GM12878 (cell line): ENCODE measurements at regions not wholly inside any gene's neighbourhood (a gene's known extent, or its start where the extent isn't known, plus 50 kb on each side); places are given as distances from the start of the nearest gene placed in this dataset.

Source experiments
- ATAC-seq: fragments of 200-7000 bp; cut with Tn5 transposase; 3 replicates; pipeline ENCODE4 v1.9.1; 2020; ENCODE audit warnings: mild to moderate bottlenecking, moderate library complexity
- BruUV-seq: library from RNA; stranded (reverse); fragments of 400-500 nt; replicated peaks from 2 replicates; lab custom pipeline; 2021; lab: Mats Ljungman, UMichigan
- CTCF ChIA-PET: fragments of 300-600 bp; sonication (Branson Sonifier 250); formaldehyde crosslinking; extraction: SDS; loops from one replicate; lab custom pipeline; 2021; ENCODE audit warnings: inconsistent platforms; lab: Yijun Ruan, JAX
- POLR2A ChIA-PET: fragments of 350-600 bp; formaldehyde crosslinking; extraction: SDS; loops from one replicate; lab custom pipeline; 2021; ENCODE audit warnings: inconsistent platforms; lab: Charles Lee
- RAD21 ChIA-PET: fragments of 300-600 bp; sonication (Branson Sonifier 250); formaldehyde crosslinking; loops from one replicate; lab custom pipeline; 2023; ENCODE audit warnings: antibody characterized with exemption; ENCODE audit not compliant: unreplicated experiment; lab: Charles Lee
- SMC1A ChIA-PET: fragments of 300-600 bp; sonication (Branson Sonifier 250); formaldehyde crosslinking; loops from one replicate; lab custom pipeline; 2023; ENCODE audit not compliant: unreplicated experiment, uncharacterized antibody; lab: Charles Lee
- DNase-seq: peaks from one replicate; pipeline ENCODE4 v3.0.0-alpha.2; 2011; ENCODE audit warnings: low read depth, low spot score
- FAIRE-seq: peaks from 3 replicates; lab custom pipeline; 2011; peaks lifted over from hg19 to GRCh38; lab: Jason Lieb, UNC
- H2AFZ ChIP-seq: 2 replicates; pipeline ENCODE4 v1.6.0; 2011; ENCODE audit warnings: low read depth, low read length, control low read depth; ENCODE audit not compliant: control insufficient read depth
- H3K27ac ChIP-seq: 2 replicates; pipeline ENCODE4 v1.5.1; 2011; ENCODE audit warnings: control low read depth; ENCODE audit not compliant: control insufficient read depth, insufficient read depth
- H3K27me3 ChIP-seq, 2 experiments: replicated peaks in 1 of 2; 2 replicates each; pipeline versions ENCODE4 v1.6.0 to v1.6.1; 2011; ENCODE audit warnings: low read length in 1 of 2; ENCODE audit not compliant: control insufficient read depth in 2 of 2, insufficient read depth in 2 of 2
- H3K36me3 ChIP-seq, 2 experiments: 2 replicates each; pipeline ENCODE4 v1.5.1; 2011; ENCODE audit warnings: low read length in 1 of 2; ENCODE audit not compliant: control insufficient read depth in 2 of 2, insufficient read depth in 2 of 2
- H3K4me1 ChIP-seq: 2 replicates; pipeline ENCODE4 v1.6.1; 2011; ENCODE audit warnings: mild to moderate bottlenecking, low read length, moderate library complexity, mixed read lengths; ENCODE audit not compliant: control insufficient read depth, insufficient read depth
- H3K4me2 ChIP-seq: 2 replicates; pipeline ENCODE4 v1.6.0; 2011; ENCODE audit warnings: control low read depth; ENCODE audit not compliant: control insufficient read depth, insufficient read depth
- H3K4me3 ChIP-seq: fragments of 200-600 bp; sonication (generic); 2 replicates; pipeline ENCODE4 v1.5.1; 2016
- H3K79me2 ChIP-seq: 2 replicates; pipeline ENCODE4 v1.6.0; 2011; ENCODE audit warnings: low read length; ENCODE audit not compliant: control insufficient read depth, insufficient read depth
- H3K9ac ChIP-seq: 2 replicates; pipeline ENCODE4 v1.8.0; 2011; ENCODE audit warnings: low read length, control low read depth, mixed read lengths; ENCODE audit not compliant: control insufficient read depth, insufficient read depth
- H3K9me3 ChIP-seq: replicated peaks from 3 replicates; pipeline ENCODE4 v1.5.1; 2011; ENCODE audit warnings: mild to moderate bottlenecking, low read length; ENCODE audit not compliant: control insufficient read depth, insufficient read depth
- H4K20me1 ChIP-seq: 2 replicates; pipeline ENCODE4 v1.6.0; 2011; ENCODE audit not compliant: control insufficient read depth, insufficient read depth
- CREB1 ChIP-seq: IDR thresholded peaks from 2 replicates; pipeline ENCODE4 v1.6.1; 2012; ENCODE audit warnings: low read depth, mild to moderate bottlenecking, inconsistent platforms
- KLF5 ChIP-seq: fragments of 450-650 bp; IDR thresholded peaks from 2 replicates; pipeline ENCODE4 v1.6.1; 2014; ENCODE audit warnings: mild to moderate bottlenecking; ENCODE audit not compliant: partially characterized antibody
- NKRF ChIP-seq: fragments of 450-650 bp; conservative IDR thresholded peaks from 2 replicates; pipeline ENCODE4 v1.6.1; 2017; ENCODE audit warnings: mild to moderate bottlenecking, moderate library complexity
- PAX5 ChIP-seq: IDR thresholded peaks from 2 replicates; pipeline ENCODE4 v1.6.1; 2011; ENCODE audit warnings: low read depth, low read length, borderline replicate concordance
- RELB ChIP-seq: fragments of 450-650 bp; IDR thresholded peaks from 2 replicates; pipeline ENCODE4 v1.6.1; 2017; ENCODE audit warnings: low read depth, mild to moderate bottlenecking, moderate library complexity
- SREBF2 ChIP-seq: IDR thresholded peaks from 2 replicates; pipeline ENCODE4 v1.6.1; 2012; ENCODE audit warnings: mild to moderate bottlenecking, low read length
- ZNF24 ChIP-seq: fragments of 450-650 bp; IDR thresholded peaks from 2 replicates; pipeline ENCODE4 v1.6.1; 2017; ENCODE audit warnings: antibody characterized with exemption, mild to moderate bottlenecking
- WGBS: methylation state at CpG from one replicate; pipeline ENCODE4 v1.1.6; 2016; ENCODE audit warnings: low lambda C conversion rate; ENCODE audit not compliant: insufficient replicate concordance, insufficient coverage; ENCODE audit errors: missing lambda C conversion rate; 5-methylcytosine and 5-hydroxymethylcytosine counted together
- in situ Hi-C: fragments of 300-500 bp; cut with MboI; formaldehyde crosslinking; loops from 9 replicates; pipeline ENCODE4 v1.14.3; 2018; ENCODE audit warnings: mixed read lengths
- intact Hi-C: fragments of 100-400 bp; cut with micrococcal nuclease; formaldehyde crosslinking; loops from one replicate; pipeline ENCODE4 v1.14.2; 2022; ENCODE audit not compliant: unreplicated experiment

DNA sequence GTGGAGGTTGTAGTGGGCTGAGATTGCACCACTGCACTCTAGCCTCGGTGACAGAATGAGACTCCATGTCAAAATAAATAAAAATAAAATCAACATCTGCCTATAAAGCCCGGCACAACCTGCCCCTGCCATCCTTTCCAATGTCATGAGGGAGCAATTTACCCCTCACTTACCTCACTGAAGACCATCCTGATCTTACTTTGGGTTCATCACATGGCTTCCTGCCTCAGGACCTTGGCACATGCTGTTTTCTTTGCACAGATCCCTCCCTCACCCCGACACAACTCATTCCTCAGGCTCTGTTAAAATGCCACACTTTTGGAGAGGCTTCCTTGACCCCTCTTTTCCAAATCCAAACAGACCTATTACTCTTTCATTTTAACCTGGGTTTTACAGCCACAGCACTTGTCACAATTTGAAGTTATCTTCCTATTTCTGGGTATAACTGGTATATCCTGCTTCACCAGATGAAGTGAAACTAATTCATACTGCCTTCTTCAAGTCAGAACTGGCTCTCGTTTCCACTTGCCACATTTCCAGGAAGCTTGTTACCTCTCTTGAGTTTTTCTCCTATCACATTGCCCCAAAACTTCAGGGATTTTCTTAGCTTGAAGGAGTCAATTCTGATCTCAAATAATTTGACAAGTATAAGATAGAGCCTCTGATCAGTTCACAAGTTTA is 69.3 kb upstream of the PARD3 start:
- H2AFZ ChIP-seq, result no peak overlapping the region

More for the DNA sequence above, 69.3 kb upstream of the PARD3 start:
- FAIRE-seq, result no peak
- Histone ChIP-seq H3K27ac (no peak overlapping the region), H3K4me2 (no peak overlapping the region)
- WGBS, result 14% methylated on average over 4 of the region's 4 CpGs
- no peak for TF ChIP-seq KLF5
- TF ChIP-seq ZNF24, result no peak
- TF ChIP-seq SREBF2, result no peak
- TF ChIP-seq NKRF, result no peak
- TF ChIP-seq CREB1, result no peak
- TF ChIP-seq RELB, result no peak
- TF ChIP-seq PAX5, result no peak
- TF ChIP-seq, all 136 proteins: peak for 0
- intact Hi-C loops (no loop called here), in situ Hi-C loops (no loop called here)
- Histone ChIP-seq H3K79me2 (no peaks in the 10 kb centered on the region), H3K9me3 (no peaks in the 10 kb centered on the region), H3K27me3 (no peaks in the 10 kb centered on the region), H4K20me1 (no peaks in the 10 kb centered on the region), H3K36me3 (no peaks in the 10 kb centered on the region), H3K4me1 (no peaks in the 10 kb centered on the region), H3K4me3 (no peak overlapping the region), H3K9ac (no peak overlapping the region)
- no peak for DNase-seq
- SMC1A ChIA-PET, result interaction anchor here (0.9 to 1.2 kb wide), 3 partner anchors 10 to 110 kb away, joined by 3 to 6 read pairs (median 3); no protein-coding TSS in a partner anchor
- ATAC-seq, result peak; percentile 75
- no TSS peak for BruUV-seq
- RAD21 ChIA-PET, result interaction anchor here (1.0 to 2.9 kb wide), 6 partner anchors 10 to 161 kb away, joined by 3 to 9 read pairs (median 4); no protein-coding TSS in a partner anchor
- POLR2A ChIA-PET, result interaction anchor here (0.5 to 1.3 kb wide), 2 partner anchors 8 to 168 kb away, joined by 3 to 4 read pairs; no protein-coding TSS in a partner anchor
- CTCF ChIA-PET, result interaction anchor here (0.6 to 1.9 kb wide), 8 partner anchors 9 to 228 kb away, joined by 3 to 9 read pairs (median 3); no protein-coding TSS in a partner anchor
